ENCODE measurements at regions not wholly inside any gene's neighbourhood (a gene's known extent, or its start where the extent isn't known, plus 50 kb on each side); places are given as distances from the start of the nearest gene placed in this dataset.

- no peak for DNase-seq (ENCODE audit: low read depth, low spot score)
Observed at GRCh38 chr13:80038371-80038770, 302.6 kb downstream of the SPRY2 start.

GRCh38 chr13:80037505-80037888 is 303.4 kb downstream of the SPRY2 start:
- no peak for DNase-seq (ENCODE audit: low read depth, low spot score)

- no peak for DNase-seq (ENCODE audit: low read depth, low spot score)
Observed at GRCh38 chr13:80036845-80037504, 304.0 kb downstream of the SPRY2 start.

DNA sequence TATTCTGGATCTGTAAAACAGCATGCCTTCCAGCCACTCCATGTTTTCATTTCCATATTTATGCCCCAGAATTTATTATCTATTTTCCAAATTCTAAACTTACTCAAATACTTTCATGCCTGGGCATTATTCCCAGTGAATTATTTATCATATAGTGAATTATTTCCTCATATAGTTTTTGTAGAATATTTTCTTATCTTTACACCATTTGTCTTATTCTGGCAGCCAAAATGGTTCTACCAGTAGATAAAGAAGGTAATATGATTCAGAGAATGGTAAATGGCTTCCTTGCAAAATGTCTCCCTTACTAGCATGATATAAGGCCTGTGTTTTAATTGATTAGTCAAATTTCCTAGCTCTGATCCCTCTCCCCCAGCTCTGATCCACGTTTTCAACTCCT is 305.8 kb downstream of the SPRY2 start:
- DNase-seq (ENCODE audit: low read depth, low spot score), result no peak

DNA sequence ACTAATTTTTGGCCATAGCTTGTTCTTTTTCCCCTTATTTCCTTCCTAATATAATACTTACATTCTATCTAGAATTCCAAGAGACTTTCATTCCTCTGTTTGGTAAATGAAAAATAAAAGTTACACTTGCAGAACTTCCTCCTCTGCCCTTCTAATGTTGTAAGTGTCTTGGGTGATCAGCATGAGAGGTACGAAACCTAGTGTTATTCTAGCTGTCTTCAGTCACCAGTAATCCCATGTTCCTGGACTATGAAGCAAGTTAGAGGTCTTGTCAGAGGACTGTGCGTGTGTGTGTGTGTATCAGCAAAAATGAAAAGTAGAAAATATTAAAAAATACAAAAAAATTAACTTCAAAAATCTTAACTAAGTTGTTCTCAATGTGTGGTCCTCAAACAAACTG is 307.0 kb downstream of the SPRY2 start:
- no peak for DNase-seq (ENCODE audit: low read depth, low spot score)

GRCh38 chr13:80033286-80033685 is 307.6 kb downstream of the SPRY2 start:
- DNase-seq (ENCODE audit: low read depth, low spot score), result no peak

DNA sequence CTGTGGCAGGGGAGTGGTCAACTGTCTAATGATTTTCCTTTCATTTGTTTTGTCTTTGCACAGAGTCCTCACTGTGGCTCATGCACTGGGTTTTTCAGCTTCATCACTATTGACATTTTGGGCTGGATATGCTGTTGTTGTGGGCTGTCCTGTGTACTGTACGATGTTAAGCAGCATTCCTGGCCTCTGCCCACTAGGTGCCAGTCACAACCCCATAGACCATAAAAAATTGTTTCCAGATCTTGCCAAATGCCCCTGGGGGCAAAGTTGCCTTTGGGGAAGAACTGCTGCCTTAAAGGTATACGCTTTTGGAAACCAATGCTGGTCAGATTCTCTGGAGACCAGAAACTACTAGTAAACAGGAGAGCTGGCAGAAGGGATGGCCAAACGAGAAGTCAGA is 310.4 kb downstream of the SPRY2 start:
- no peak for DNase-seq (ENCODE audit: low read depth, low spot score)

DNA sequence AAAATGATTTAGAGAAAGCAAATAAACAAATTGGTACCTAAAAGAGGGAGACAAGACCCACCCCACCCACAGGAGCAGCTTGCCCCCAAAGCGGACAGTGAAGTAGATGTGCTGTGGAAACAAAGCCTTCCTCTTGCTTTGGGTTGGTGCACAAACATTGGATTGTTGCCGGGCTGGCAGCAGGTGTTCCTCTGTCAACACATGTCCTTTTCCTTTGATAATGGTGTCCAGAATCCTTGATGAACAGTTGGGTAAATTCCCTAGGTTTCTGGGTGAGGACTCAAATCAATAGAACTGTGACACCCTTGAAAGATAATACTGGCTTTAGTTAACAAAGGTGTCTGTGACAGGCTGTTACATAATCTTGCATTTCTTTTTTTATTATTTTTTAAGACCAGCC is 311.8 kb downstream of the SPRY2 start:
- no peak for DNase-seq (ENCODE audit: low read depth, low spot score)

DNA sequence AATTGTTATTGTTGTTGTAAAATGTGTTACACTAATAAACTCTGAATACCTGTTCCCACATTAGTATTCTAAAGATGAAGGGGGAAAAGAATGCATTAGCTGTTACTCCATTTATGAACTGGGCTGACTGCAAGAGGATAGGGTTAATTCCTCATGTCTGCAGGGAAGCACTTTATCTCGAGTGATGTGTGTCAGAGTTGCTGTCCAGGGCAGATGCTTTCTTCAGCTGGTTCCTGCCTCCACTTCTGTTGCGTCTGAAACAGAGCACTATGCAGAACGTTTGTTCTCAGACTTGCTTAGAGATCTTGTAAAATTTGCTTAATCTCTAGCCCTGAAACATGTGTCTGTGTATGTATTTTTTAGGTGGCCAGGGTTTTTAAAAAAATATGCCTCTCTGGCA is 318.8 kb downstream of the SPRY2 start:
- no peak for DNase-seq (ENCODE audit: low read depth, low spot score)

DNA sequence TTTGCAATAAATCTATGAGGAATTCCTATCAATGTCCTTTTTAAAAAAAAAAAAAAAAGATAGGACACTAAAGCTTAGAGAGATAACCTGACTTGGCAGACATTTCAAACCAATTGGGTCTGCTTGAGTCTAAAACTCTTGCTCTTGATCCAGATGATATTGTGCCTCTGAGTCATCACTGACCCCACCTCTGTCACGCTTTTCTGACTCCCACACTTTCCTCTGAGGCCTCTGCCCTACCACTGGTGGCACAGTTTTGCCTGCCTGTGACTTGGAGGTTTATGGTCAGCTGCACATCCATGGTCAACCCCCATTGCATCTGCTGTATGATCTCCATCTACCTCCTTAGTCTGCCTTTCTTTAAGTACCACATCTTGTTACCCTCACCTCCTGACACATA is 328.7 kb downstream of the SPRY2 start:
- DNase-seq (ENCODE audit: low read depth, low spot score), result no peak

GRCh38 chr13:80011448-80012212 is 329.3 kb downstream of the SPRY2 start:
- no peak for DNase-seq (ENCODE audit: low read depth, low spot score)

- DNase-seq (ENCODE audit: low read depth, low spot score), result no peak
Observed at GRCh38 chr13:80010846-80011245, 330.1 kb downstream of the SPRY2 start.

- DNase-seq (ENCODE audit: low read depth, low spot score), result no peak
Observed at GRCh38 chr13:80010286-80010831, 330.6 kb downstream of the SPRY2 start.

GRCh38 chr13:80009760-80010159 is 331.2 kb downstream of the SPRY2 start:
- no peak for DNase-seq (ENCODE audit: low read depth, low spot score)

GRCh38 chr13:80006940-80007339 is 334.0 kb downstream of the SPRY2 start:
- no peak for DNase-seq (ENCODE audit: low read depth, low spot score)

DNA sequence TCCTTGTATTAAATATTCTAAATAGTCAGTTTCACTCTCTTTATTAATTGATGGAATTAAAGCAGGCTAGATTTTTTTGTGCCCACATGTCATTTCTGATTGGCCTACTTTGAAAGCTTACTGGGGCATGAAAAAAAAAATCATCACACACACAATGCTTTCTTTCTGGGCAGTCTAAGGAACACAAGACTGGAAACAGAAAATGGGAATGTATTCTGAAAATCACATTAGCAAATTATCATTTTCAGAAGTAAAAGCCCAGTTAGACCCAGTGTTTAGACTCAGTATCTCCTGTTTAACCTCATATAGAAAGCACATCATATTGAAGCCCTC is 339.4 kb downstream of the SPRY2 start:
- no peak for DNase-seq (ENCODE audit: low read depth, low spot score)

- no peak for DNase-seq (ENCODE audit: low read depth, low spot score)
Observed at GRCh38 chr13:80000684-80001509, 340.0 kb downstream of the SPRY2 start.

- no peak for DNase-seq (ENCODE audit: low read depth, low spot score)
Observed at GRCh38 chr13:79999601-80000000, 341.3 kb downstream of the SPRY2 start.

DNA sequence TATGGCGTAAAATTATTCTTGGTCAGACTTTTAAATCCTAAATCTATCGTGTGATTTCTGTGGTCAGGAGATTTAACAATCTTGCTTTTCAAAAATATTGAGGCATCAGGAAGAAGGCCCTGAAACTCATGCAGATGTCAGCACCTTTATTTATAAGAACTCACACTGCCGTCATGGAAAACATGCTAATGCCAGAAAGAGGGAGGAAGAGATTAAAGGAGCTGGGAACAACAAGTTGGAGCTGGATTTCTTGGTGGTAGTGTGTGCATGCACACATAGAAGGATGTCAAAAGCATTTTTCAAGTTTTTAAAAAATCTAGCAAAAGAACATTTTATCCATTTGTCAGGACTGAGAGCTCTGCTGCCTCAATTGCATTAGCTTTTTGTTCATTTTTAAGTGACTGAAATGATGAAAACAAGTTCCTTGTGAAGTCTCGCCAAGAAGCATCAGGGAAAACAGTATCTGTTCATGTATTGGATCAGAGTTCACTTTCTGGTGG is 342.5 kb downstream of the SPRY2 start:
- DNase-seq (ENCODE audit: low read depth, low spot score), result no peak

- peak; percentile 9 for DNase-seq (ENCODE audit: low read depth, low spot score)
Observed at GRCh38 chr13:79997244-79997643, 343.7 kb downstream of the SPRY2 start.

GRCh38 chr13:79995334-79995733 is 345.6 kb downstream of the SPRY2 start:
- no peak for DNase-seq (ENCODE audit: low read depth, low spot score)

DNA sequence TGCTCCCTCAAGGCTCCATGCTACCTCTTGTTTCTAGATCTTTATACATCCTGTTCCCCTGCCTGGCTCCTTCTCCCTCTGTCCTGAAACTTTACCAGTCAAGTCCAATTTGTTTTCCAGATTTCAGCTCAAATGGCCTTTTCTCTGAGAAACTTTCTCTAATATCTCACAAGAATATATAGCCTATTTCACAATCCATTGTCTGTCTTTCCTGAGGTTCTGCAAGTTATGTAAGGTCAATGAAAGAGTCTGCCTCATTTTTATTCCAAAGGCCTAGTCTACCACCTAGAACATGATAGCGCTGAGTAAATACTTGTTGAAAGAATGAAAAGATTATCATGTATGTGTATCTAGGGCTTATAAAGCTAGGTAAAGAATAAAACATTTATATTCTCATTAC is 348.8 kb downstream of the SPRY2 start:
- no peak for DNase-seq (ENCODE audit: low read depth, low spot score)

Data from smooth muscle cell of the brain vasculature (primary cell).